H1 (cell line): ENCODE measurements at regions not wholly inside any gene's neighbourhood (a gene's known extent, or its start where the extent isn't known, plus 50 kb on each side); places are given as distances from the start of the nearest gene placed in this dataset.

Experiments
- CTCF ChIA-PET: fragments of 300-600 bp; sonication (Branson Sonifier 250); formaldehyde crosslinking; loops from one replicate; lab custom pipeline; 2021; ENCODE audit not compliant: partially characterized antibody; lab: Charles Lee
- POLR2A ChIA-PET: fragments of 300-600 bp; sonication (Branson Sonifier 250); formaldehyde crosslinking; loops from one replicate; lab custom pipeline; 2021; ENCODE audit warnings: inconsistent platforms; ENCODE audit not compliant: partially characterized antibody; lab: Charles Lee
- DNase-seq, 2 experiments: peaks; one replicate each; pipeline versions ENCODE4 v3.0.0 to v3.0.0-alpha.2; 2010 to 2022; ENCODE audit warnings: low spot score in 2 of 2, low read depth in 1 of 2, mixed read lengths in 1 of 2
- FAIRE-seq: peaks from 2 replicates; lab custom pipeline; 2011; peaks lifted over from hg19 to GRCh38; lab: Jason Lieb, UNC
- H2AFZ ChIP-seq: 2 replicates; pipeline ENCODE4 v1.8.1; 2012; ENCODE audit warnings: low read length, inconsistent platforms
- H2AK5ac ChIP-seq: 2 replicates; pipeline ENCODE4 v1.6.1; 2013; ENCODE audit warnings: low read depth, low read length
- H2BK120ac ChIP-seq: replicated peaks from 2 replicates; pipeline ENCODE3; 2013; ENCODE audit warnings: low read depth, low read length, inconsistent platforms
- H2BK12ac ChIP-seq: 2 replicates; pipeline ENCODE4 v1.6.1; 2013; ENCODE audit warnings: low read depth, low read length
- H2BK15ac ChIP-seq: 2 replicates; pipeline ENCODE4 v1.6.1; 2013; ENCODE audit warnings: low read length
- H2BK20ac ChIP-seq: 2 replicates; pipeline ENCODE4 v1.6.1; 2013; ENCODE audit warnings: low read length
- H2BK5ac ChIP-seq: 2 replicates; pipeline ENCODE4 v1.6.1; 2013; ENCODE audit warnings: low read depth, low read length
- H3K14ac ChIP-seq: 2 replicates; pipeline ENCODE4 v1.6.1; 2013; ENCODE audit warnings: inconsistent platforms; ENCODE audit not compliant: insufficient read length
- H3K18ac ChIP-seq: 2 replicates; pipeline ENCODE4 v1.6.1; 2013; ENCODE audit warnings: low read length; ENCODE audit errors: extremely low read depth
- H3K23ac ChIP-seq: 2 replicates; pipeline ENCODE4 v1.6.1; 2013; ENCODE audit warnings: inconsistent platforms; ENCODE audit not compliant: insufficient read length
- H3K23me2 ChIP-seq: 2 replicates; pipeline ENCODE4 v1.6.1; 2013; ENCODE audit warnings: low read depth, low read length
- H3K27ac ChIP-seq: 2 replicates; pipeline ENCODE4 v1.6.1; 2011; ENCODE audit warnings: low read depth, low read length, inconsistent platforms
- H3K27me3 ChIP-seq, 4 experiments: replicated peaks in 1 of 4; 1 replicate in 1 of 4; 2 replicates in 3 of 4; pipeline versions ENCODE4 v1.6.1 to v1.8.1; 2011 to 2013; ENCODE audit warnings: low read length in 3 of 4, mild to moderate bottlenecking in 3 of 4, inconsistent platforms in 2 of 4, mixed read lengths in 2 of 4, moderate library complexity in 1 of 4; ENCODE audit not compliant: control insufficient read depth in 3 of 4, insufficient read depth in 3 of 4; ENCODE audit errors: extremely low read depth in 1 of 4
- H3K36me3 ChIP-seq, 4 experiments: 2 replicates each; pipeline versions ENCODE4 v1.6.1 to v1.8.1; 2011 to 2013; ENCODE audit warnings: mild to moderate bottlenecking in 4 of 4, low read length in 3 of 4, moderate library complexity in 2 of 4, control low read depth in 1 of 4, inconsistent platforms in 1 of 4; ENCODE audit not compliant: insufficient read depth in 4 of 4, control insufficient read depth in 2 of 4
- H3K4ac ChIP-seq: replicated peaks from 2 replicates; pipeline ENCODE3; 2013; ENCODE audit warnings: low read length, low read depth, mixed read lengths, inconsistent platforms; ENCODE audit not compliant: insufficient read length
- H3K4me1 ChIP-seq, 4 experiments: replicated peaks in 1 of 4; 1 replicate in 1 of 4; 2 replicates in 3 of 4; pipeline versions ENCODE4 v1.6.1 to v1.8.1; 2011 to 2013; ENCODE audit warnings: low read length in 3 of 4, inconsistent platforms in 2 of 4, mixed read lengths in 1 of 4; ENCODE audit not compliant: insufficient read depth in 4 of 4, control insufficient read depth in 3 of 4
- H3K4me2 ChIP-seq, 2 experiments: 2 replicates each; pipeline versions ENCODE4 v1.6.1 to v1.8.1; 2011 to 2013; ENCODE audit warnings: low read depth in 2 of 2, low read length in 2 of 2, control low read depth in 1 of 2, inconsistent platforms in 1 of 2, mild to moderate bottlenecking in 1 of 2; ENCODE audit not compliant: insufficient read depth in 1 of 2
- H3K4me3 ChIP-seq, 4 experiments: fragments of 200-600, 300-600 bp in 1 of 4; sonication (generic), shearing (Covaris generic), sonication (Bioruptor Twin) in 1 of 4; 2 replicates each; pipeline versions ENCODE4 v1.5.1 to v1.8.1; 2011 to 2016; ENCODE audit warnings: low read length in 4 of 4, low read depth in 3 of 4, control low read depth in 2 of 4, inconsistent platforms in 2 of 4, mild to moderate bottlenecking in 2 of 4, mixed read lengths in 1 of 4, moderate library complexity in 1 of 4; ENCODE audit not compliant: insufficient read depth in 2 of 4; ENCODE audit errors: extremely low read depth in 1 of 4
- H3K56ac ChIP-seq: replicated peaks from 2 replicates; pipeline ENCODE3; 2013; ENCODE audit warnings: low read depth, mild to moderate bottlenecking, mixed read lengths, low read length, inconsistent platforms; ENCODE audit not compliant: insufficient read length
- H3K79me1 ChIP-seq: 2 replicates; pipeline ENCODE4 v1.6.1; 2013; ENCODE audit warnings: low read depth, low read length, control low read depth
- H3K79me2 ChIP-seq, 2 experiments: 2 replicates each; pipeline versions ENCODE4 v1.6.1 to v1.8.1; 2012 to 2013; ENCODE audit warnings: low read length in 2 of 2, mild to moderate bottlenecking in 2 of 2, inconsistent platforms in 1 of 2; ENCODE audit not compliant: insufficient read depth in 2 of 2, control insufficient read depth in 1 of 2
- H3K9ac ChIP-seq, 4 experiments: replicated peaks in 1 of 4; 1 replicate in 1 of 4; 2 replicates in 3 of 4; pipeline versions ENCODE4 v1.6.1 to v1.8.1; 2011 to 2013; ENCODE audit warnings: low read depth in 3 of 4, low read length in 3 of 4, control low read depth in 2 of 4, mild to moderate bottlenecking in 2 of 4, moderate library complexity in 2 of 4, inconsistent platforms in 1 of 4; ENCODE audit errors: extremely low read depth in 1 of 4
- H3K9me3 ChIP-seq, 2 experiments: 2 replicates each; pipeline versions ENCODE4 v1.6.1 to v1.8.1; 2012 to 2013; ENCODE audit warnings: mild to moderate bottlenecking in 2 of 2, moderate library complexity in 2 of 2, control low read depth in 1 of 2, inconsistent platforms in 1 of 2, low read depth in 1 of 2, low read length in 1 of 2, mixed read lengths in 1 of 2; ENCODE audit not compliant: insufficient read depth in 2 of 2
- H4K20me1 ChIP-seq, 2 experiments: replicated peaks in 1 of 2; 2 replicates each; pipeline versions ENCODE3 to v1.8.1; 2011 to 2013; ENCODE audit warnings: inconsistent platforms in 2 of 2, low read length in 2 of 2, mild to moderate bottlenecking in 1 of 2; ENCODE audit not compliant: insufficient read depth in 2 of 2, control insufficient read depth in 1 of 2
- H4K5ac ChIP-seq: 2 replicates; pipeline ENCODE4 v1.6.1; 2013; ENCODE audit warnings: low read length, low read depth, mixed read lengths, inconsistent platforms; ENCODE audit not compliant: insufficient read length
- H4K8ac ChIP-seq: 2 replicates; pipeline ENCODE4 v1.8.0; 2013; ENCODE audit warnings: mild to moderate bottlenecking, moderate library complexity, low read length, inconsistent platforms; ENCODE audit not compliant: insufficient read depth; ENCODE audit errors: extremely low read depth
- H4K91ac ChIP-seq: replicated peaks from 2 replicates; pipeline ENCODE3; 2013; ENCODE audit warnings: low read length, mixed read lengths, inconsistent platforms; ENCODE audit not compliant: insufficient read length
- ATF3 ChIP-seq: IDR thresholded peaks from 2 replicates; pipeline ENCODE4 v1.6.1; 2011; ENCODE audit warnings: low read depth, mild to moderate bottlenecking, low read length; ENCODE audit not compliant: insufficient read depth
- HDAC6 ChIP-seq: IDR thresholded peaks from one replicate; pipeline ENCODE4 v1.7.1; 2012; ENCODE audit warnings: low read depth, mild to moderate bottlenecking, inconsistent platforms, low read length, moderate library complexity
- NRF1 ChIP-seq: IDR thresholded peaks from 2 replicates; pipeline ENCODE4 v1.6.1; 2011; ENCODE audit warnings: mild to moderate bottlenecking, low read depth, low read length, improper control_type of control experiment
- SIRT6 ChIP-seq: IDR thresholded peaks from one replicate; pipeline ENCODE4 v1.7.1; 2012; ENCODE audit warnings: low read length, inconsistent platforms
- SP1 ChIP-seq: IDR thresholded peaks from 2 replicates; pipeline ENCODE4 v1.6.1; 2011; ENCODE audit warnings: low read depth, low read length
- WGBS, 2 experiments: shearing (Covaris generic) in 1 of 2; methylation state at CpG; one replicate each; pipeline versions ENCODE4 v1.1.6 to v1.1.7; 2013 to 2015; ENCODE audit warnings: low lambda C conversion rate in 2 of 2, mixed read lengths in 2 of 2, inconsistent platforms in 1 of 2, low coverage in 1 of 2, missing lambda C conversion rate in 1 of 2; ENCODE audit not compliant: insufficient replicate concordance in 2 of 2, insufficient coverage in 1 of 2, insufficient read length in 1 of 2; ENCODE audit errors: extremely low coverage in 1 of 2, missing lambda C conversion rate in 1 of 2; 5-methylcytosine and 5-hydroxymethylcytosine counted together

GRCh38 chr5:67400752-67401151, 204.2 kb upstream of the CD180 start:
- H3K36me3 ChIP-seq, result no peaks in the 10 kb centered on the region
- POLR2A ChIA-PET, result no interaction called here
- no peak overlapping the region for H2BK20ac ChIP-seq
- H3K9me3 ChIP-seq, result no peaks in the 10 kb centered on the region
- no peaks in the 10 kb centered on the region for H3K79me2 ChIP-seq
- WGBS, 2 experiments, result 69% methylated on average over 3 of the region's 3 CpGs; no CpG with 5 or more reads in 1 of the 2 experiments
- H3K27ac ChIP-seq, result no peak overlapping the region
- CTCF ChIA-PET, result interaction anchor here (1.0 kb wide), 1 partner anchor 154 kb away, joined by 3 read pairs; no protein-coding TSS in a partner anchor
- TF ChIP-seq SIRT6, result no peak
- TF ChIP-seq SP1, result no peak
- no peak for TF ChIP-seq NRF1
- no peak for TF ChIP-seq HDAC6
- no peak for TF ChIP-seq ATF3
- no peak overlapping the region for H3K23ac ChIP-seq
- no peak overlapping the region for H2AFZ ChIP-seq
- no peak overlapping the region for H4K5ac ChIP-seq
- no peak overlapping the region for H4K91ac ChIP-seq
- H3K4ac ChIP-seq, result no peak overlapping the region
- no peak overlapping the region for H3K56ac ChIP-seq
- DNase-seq, result no peak
- no peaks in the 10 kb centered on the region for H4K20me1 ChIP-seq
- no peak overlapping the region for H3K14ac ChIP-seq
- H3K4me1 ChIP-seq, result no peaks in the 10 kb centered on the region
- no peak overlapping the region for H2BK120ac ChIP-seq
- H3K4me2 ChIP-seq, result no peak overlapping the region
- no peaks in the 10 kb centered on the region for H3K79me1 ChIP-seq
- no peak overlapping the region for H2BK15ac ChIP-seq
- no peak overlapping the region for H3K9ac ChIP-seq
- H3K23me2 ChIP-seq, result no peaks in the 10 kb centered on the region
- no peak overlapping the region for H2BK5ac ChIP-seq
- no peaks in the 10 kb centered on the region for H3K27me3 ChIP-seq
- no peak overlapping the region for H4K8ac ChIP-seq
- no peak overlapping the region for H2AK5ac ChIP-seq
- H3K18ac ChIP-seq, result no peak overlapping the region
- no peak overlapping the region for H3K4me3 ChIP-seq
- no peak overlapping the region for H2BK12ac ChIP-seq
- no peak for FAIRE-seq
